ENCODE measurements at regions not wholly inside any gene's neighbourhood (a gene's known extent, or its start where the extent isn't known, plus 50 kb on each side); places are given as distances from the start of the nearest gene placed in this dataset.

- TF ChIP-seq EZH2 (IDR thresholded peaks at IDR 0.05; ENCODE audit: insufficient read depth, low read length), result no peak
- TF ChIP-seq, protein P1, sequence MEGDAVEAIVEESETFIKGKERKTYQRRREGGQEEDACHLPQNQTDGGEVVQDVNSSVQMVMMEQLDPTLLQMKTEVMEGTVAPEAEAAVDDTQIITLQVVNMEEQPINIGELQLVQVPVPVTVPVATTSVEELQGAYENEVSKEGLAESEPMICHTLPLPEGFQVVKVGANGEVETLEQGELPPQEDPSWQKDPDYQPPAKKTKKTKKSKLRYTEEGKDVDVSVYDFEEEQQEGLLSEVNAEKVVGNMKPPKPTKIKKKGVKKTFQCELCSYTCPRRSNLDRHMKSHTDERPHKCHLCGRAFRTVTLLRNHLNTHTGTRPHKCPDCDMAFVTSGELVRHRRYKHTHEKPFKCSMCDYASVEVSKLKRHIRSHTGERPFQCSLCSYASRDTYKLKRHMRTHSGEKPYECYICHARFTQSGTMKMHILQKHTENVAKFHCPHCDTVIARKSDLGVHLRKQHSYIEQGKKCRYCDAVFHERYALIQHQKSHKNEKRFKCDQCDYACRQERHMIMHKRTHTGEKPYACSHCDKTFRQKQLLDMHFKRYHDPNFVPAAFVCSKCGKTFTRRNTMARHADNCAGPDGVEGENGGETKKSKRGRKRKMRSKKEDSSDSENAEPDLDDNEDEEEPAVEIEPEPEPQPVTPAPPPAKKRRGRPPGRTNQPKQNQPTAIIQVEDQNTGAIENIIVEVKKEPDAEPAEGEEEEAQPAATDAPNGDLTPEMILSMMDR (IDR thresholded peaks at IDR 0.05; ENCODE audit: insufficient read depth, low read depth, low read length), result no peak
Measured at GRCh38 chr15:35139822-35140221, 54.7 kb upstream of the NANOGP8 start.
